Endothelial cell of umbilical vein (primary cell): ENCODE measurements at regions not wholly inside any gene's neighbourhood (a gene's known extent, or its start where the extent isn't known, plus 50 kb on each side); places are given as distances from the start of the nearest gene placed in this dataset.

Experiments used
- BruUV-seq: library from RNA; stranded (reverse); fragments of 400-500 nt; replicated peaks from 2 replicates; lab custom pipeline; 2021; lab: Mats Ljungman, UMichigan
- CTCF ChIA-PET: fragments of 300-600, 350-600 bp; sonication (Branson Sonifier 250); formaldehyde crosslinking; loops from one replicate; lab custom pipeline; 2021; ENCODE audit warnings: antibody characterized with exemption, inconsistent platforms; lab: Charles Lee
- POLR2A ChIA-PET: fragments of 300-600, 350-600 bp; sonication (Branson Sonifier 250); formaldehyde crosslinking; loops from one replicate; lab custom pipeline; 2021; ENCODE audit warnings: antibody characterized with exemption, inconsistent platforms; lab: Charles Lee
- DNase-seq: peaks from one replicate; pipeline ENCODE4 v3.0.0-alpha.2; 2011; ENCODE audit warnings: low read depth, low spot score
- FAIRE-seq: peaks from 2 replicates; lab custom pipeline; 2011; peaks lifted over from hg19 to GRCh38; lab: Jason Lieb, UNC
- H2AFZ ChIP-seq: 2 replicates; pipeline ENCODE4 v1.6.0; 2012; ENCODE audit warnings: low read depth, low read length, control low read depth, inconsistent platforms
- H3K27ac ChIP-seq: 2 replicates; pipeline ENCODE4 v1.5.1; 2011; ENCODE audit warnings: low read depth, mild to moderate bottlenecking, control low read depth, low read length, moderate library complexity; ENCODE audit not compliant: insufficient read depth
- H3K27me3 ChIP-seq, 2 experiments: 2 replicates each; pipeline versions ENCODE4 v1.6.0 to v1.6.1; 2011; ENCODE audit warnings: low read length in 2 of 2, mixed read lengths in 1 of 2; ENCODE audit not compliant: control insufficient read depth in 2 of 2, insufficient read depth in 2 of 2
- H3K36me3 ChIP-seq, 2 experiments: 2 replicates in 1 of 2; 3 replicates in 1 of 2; pipeline ENCODE4 v1.5.1; 2011; ENCODE audit warnings: low read length in 2 of 2, mild to moderate bottlenecking in 1 of 2, moderate library complexity in 1 of 2; ENCODE audit not compliant: control insufficient read depth in 2 of 2, insufficient read depth in 2 of 2; ENCODE audit errors: extremely low read depth in 1 of 2
- H3K4me1 ChIP-seq: 3 replicates; pipeline ENCODE4 v1.5.1; 2011; ENCODE audit warnings: mild to moderate bottlenecking, low read length; ENCODE audit not compliant: control insufficient read depth, insufficient read depth; ENCODE audit errors: extremely low read depth
- H3K4me2 ChIP-seq: 2 replicates; pipeline ENCODE4 v1.6.1; 2011; ENCODE audit warnings: low read length, control low read depth, mixed read lengths; ENCODE audit not compliant: insufficient read depth
- H3K4me3 ChIP-seq, 3 experiments: fragments of 200-600 bp in 1 of 3; sonication (generic), shearing (Covaris generic) in 1 of 3; replicated peaks in 1 of 3; 2 replicates each; pipeline ENCODE4 v1.5.1; 2011 to 2016; ENCODE audit warnings: control low read depth in 3 of 3, low read length in 3 of 3, mild to moderate bottlenecking in 2 of 3, inconsistent platforms in 1 of 3, low read depth in 1 of 3, moderate library complexity in 1 of 3; ENCODE audit not compliant: insufficient read depth in 1 of 3
- H3K79me2 ChIP-seq: 2 replicates; pipeline ENCODE4 v1.6.0; 2012; ENCODE audit warnings: low read length, inconsistent platforms; ENCODE audit not compliant: control insufficient read depth, insufficient read depth
- H3K9ac ChIP-seq: replicated peaks from 2 replicates; pipeline ENCODE3; 2011; ENCODE audit warnings: low read length, control low read depth; ENCODE audit not compliant: insufficient read depth; ENCODE audit errors: extremely low read depth
- H3K9me1 ChIP-seq: replicated peaks from 3 replicates; pipeline ENCODE4 v1.6.0; 2011; ENCODE audit warnings: mild to moderate bottlenecking, low read length; ENCODE audit not compliant: control insufficient read depth, insufficient read depth; ENCODE audit errors: extremely low read depth
- H3K9me3 ChIP-seq: replicated peaks from 2 replicates; pipeline ENCODE4 v1.5.1; 2012; ENCODE audit warnings: low read length, inconsistent platforms; ENCODE audit not compliant: control insufficient read depth, insufficient read depth
- H4K20me1 ChIP-seq: replicated peaks from 2 replicates; pipeline ENCODE3; 2011; ENCODE audit warnings: mild to moderate bottlenecking, low read length; ENCODE audit not compliant: control insufficient read depth, insufficient read depth; ENCODE audit errors: extremely low read depth
- CTCF ChIP-seq, 2 donors: IDR thresholded peaks; 1 replicate in 1 of 2; 2 replicates in 1 of 2; pipeline ENCODE4 v1.5.1; 2011; ENCODE audit warnings: low read length in 2 of 2, mild to moderate bottlenecking in 2 of 2, moderate library complexity in 2 of 2, control low read depth in 1 of 2, inconsistent platforms in 1 of 2, low read depth in 1 of 2; ENCODE audit not compliant: insufficient read depth in 1 of 2; ENCODE audit errors: extremely low read depth in 1 of 2
- EZH2 ChIP-seq: IDR thresholded peaks from 2 replicates; pipeline ENCODE4 v1.6.1; 2012; ENCODE audit warnings: borderline replicate concordance, low read depth, mild to moderate bottlenecking, moderate library complexity, low read length, inconsistent platforms; ENCODE audit not compliant: severe bottlenecking
- FOS ChIP-seq: IDR thresholded peaks from 2 replicates; pipeline ENCODE4 v1.6.1; 2011; ENCODE audit warnings: mild to moderate bottlenecking, low read length, moderate library complexity, borderline replicate concordance; ENCODE audit not compliant: insufficient read depth
- GATA2 ChIP-seq: IDR thresholded peaks from 2 replicates; pipeline ENCODE4 v1.7.0; 2011; ENCODE audit warnings: low read depth, mild to moderate bottlenecking, moderate library complexity, mixed read lengths, low read length; ENCODE audit not compliant: insufficient read length, insufficient read depth
- JUN ChIP-seq: IDR thresholded peaks from 2 replicates; pipeline ENCODE4 v1.6.1; 2011; ENCODE audit warnings: borderline replicate concordance, low read depth; ENCODE audit not compliant: insufficient read length, insufficient read depth
- MAX ChIP-seq: IDR thresholded peaks from 2 replicates; pipeline ENCODE4 v1.6.1; 2011; ENCODE audit not compliant: insufficient read depth, insufficient read length
- MYC ChIP-seq: IDR thresholded peaks from one replicate; pipeline ENCODE4 v1.6.1; 2011; ENCODE audit warnings: mild to moderate bottlenecking, low read depth, low read length
- POLR2AphosphoS5 ChIP-seq: IDR thresholded peaks from 2 replicates; pipeline ENCODE4 v1.6.1; 2012; ENCODE audit warnings: low read depth, mild to moderate bottlenecking, control low read depth, low read length, moderate library complexity; ENCODE audit not compliant: insufficient read depth
- dilution Hi-C: fragments of 300-500 bp; cut with MboI; formaldehyde crosslinking; loops from one replicate; pipeline ENCODE4 v1.15.0; 2019; ENCODE audit warnings: low sequenced_read_pairs; ENCODE audit not compliant: extremely low pct_ligation_motif_present
- intact Hi-C: fragments of 100-400 bp; cut with micrococcal nuclease; formaldehyde crosslinking; loops from one replicate; pipeline ENCODE4 v1.10.0; 2022

- H4K20me1 ChIP-seq: no peaks in the 10 kb centered on the region
- H3K27ac ChIP-seq: no peak overlapping the region
- intact Hi-C loops: no loop called here
- dilution Hi-C loops: no loop called here
- BruUV-seq: no TSS peak
- DNase-seq (no peak), FAIRE-seq (no peak)
- CTCF ChIA-PET: no interaction called here
- no peak overlapping the region for H3K9ac ChIP-seq
- POLR2A ChIA-PET: no interaction called here
- H3K4me1 ChIP-seq: no peaks in the 10 kb centered on the region
- peaks cover 4% of the 10 kb centered on the region for H3K9me3 ChIP-seq
- no peaks in the 10 kb centered on the region for H3K79me2 ChIP-seq
- TF ChIP-seq POLR2AphosphoS5 (no peak), MYC (no peak), MAX (no peak), EZH2 (no peak), GATA2 (no peak), FOS (no peak), JUN (no peak), CTCF (IDR thresholded peaks at IDR 0.05; ENCODE audit: extremely low read depth in 1 of 2, insufficient read depth in 1 of 2, low read depth in 1 of 2, low read length in 2 of 2) (no peak)
- H3K9me1 ChIP-seq: no peaks in the 10 kb centered on the region
- no peak overlapping the region for H3K4me2 ChIP-seq
- H3K4me3 ChIP-seq: no peak overlapping the region
- H2AFZ ChIP-seq: no peak overlapping the region
- no peaks in the 10 kb centered on the region for H3K27me3 ChIP-seq
- no peaks in the 10 kb centered on the region for H3K36me3 ChIP-seq
Measured at GRCh38 chr7:68122801-68123200, 1126.2 kb downstream of the TYW1 start.
